HS-27A (cell line): ENCODE measurements at regions not wholly inside any gene's neighbourhood (a gene's known extent, or its start where the extent isn't known, plus 50 kb on each side); places are given as distances from the start of the nearest gene placed in this dataset.
A peak's percentile ranks its signal among the peaks of the same experiment; 100 is the strongest.

Experiments
- DNase-seq: peaks from one replicate; pipeline ENCODE4 v3.0.0-alpha.2; 2012; ENCODE audit warnings: low read depth, missing footprints

DNA sequence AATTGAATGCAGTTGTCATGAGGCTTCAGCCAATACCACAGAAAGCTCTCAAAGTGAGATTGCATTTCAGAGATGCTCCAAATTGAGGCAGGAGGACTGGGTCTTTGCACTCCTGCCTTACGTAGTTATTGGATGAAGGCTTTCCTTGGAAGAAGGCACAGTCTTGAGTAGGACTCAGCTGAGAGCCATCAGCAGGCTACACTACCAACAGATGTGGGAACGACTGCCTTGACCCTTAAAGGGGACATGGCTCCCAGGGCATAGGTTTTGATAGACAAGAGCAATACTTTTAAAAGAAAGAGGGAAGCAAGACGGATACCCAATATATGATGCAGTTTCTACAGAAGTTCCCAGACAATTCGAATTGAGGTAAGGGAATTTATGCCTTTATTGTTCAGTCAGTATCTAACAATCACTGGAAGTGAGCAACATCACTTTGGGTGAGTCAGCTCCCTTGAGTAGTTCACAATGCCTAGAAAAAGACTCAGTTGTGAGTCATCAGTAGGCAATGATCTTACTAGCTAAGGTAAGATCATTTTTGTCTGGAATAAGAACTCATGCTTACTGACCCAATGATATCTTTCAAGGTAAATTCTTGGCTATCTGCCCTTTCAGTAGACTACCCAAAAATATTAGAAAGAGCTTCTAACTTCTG is 390.8 kb downstream of the GJA1 start:
- peak; percentile 82 for DNase-seq

- no peak for DNase-seq
These were observed 392.9 kb downstream of the GJA1 start for GRCh38 chr6:121828146-121828886.

GRCh38 chr6:121830736-121831135 is 395.3 kb downstream of the GJA1 start:
- DNase-seq: no peak

- no peak for DNase-seq
These were observed 400.2 kb downstream of the GJA1 start for GRCh38 chr6:121835662-121836061.

- no peak for DNase-seq
These were observed 402.2 kb downstream of the GJA1 start for GRCh38 chr6:121837545-121838229.

GRCh38 chr6:121838842-121839241 is 403.4 kb downstream of the GJA1 start:
- DNase-seq: peak; percentile 77

GRCh38 chr6:121839896-121840295 is 404.4 kb downstream of the GJA1 start:
- DNase-seq: no peak

GRCh38 chr6:121844898-121845297 is 409.5 kb downstream of the GJA1 start:
- DNase-seq: no peak

GRCh38 chr6:121847806-121848522 is 412.5 kb downstream of the GJA1 start:
- DNase-seq: no peak

DNA sequence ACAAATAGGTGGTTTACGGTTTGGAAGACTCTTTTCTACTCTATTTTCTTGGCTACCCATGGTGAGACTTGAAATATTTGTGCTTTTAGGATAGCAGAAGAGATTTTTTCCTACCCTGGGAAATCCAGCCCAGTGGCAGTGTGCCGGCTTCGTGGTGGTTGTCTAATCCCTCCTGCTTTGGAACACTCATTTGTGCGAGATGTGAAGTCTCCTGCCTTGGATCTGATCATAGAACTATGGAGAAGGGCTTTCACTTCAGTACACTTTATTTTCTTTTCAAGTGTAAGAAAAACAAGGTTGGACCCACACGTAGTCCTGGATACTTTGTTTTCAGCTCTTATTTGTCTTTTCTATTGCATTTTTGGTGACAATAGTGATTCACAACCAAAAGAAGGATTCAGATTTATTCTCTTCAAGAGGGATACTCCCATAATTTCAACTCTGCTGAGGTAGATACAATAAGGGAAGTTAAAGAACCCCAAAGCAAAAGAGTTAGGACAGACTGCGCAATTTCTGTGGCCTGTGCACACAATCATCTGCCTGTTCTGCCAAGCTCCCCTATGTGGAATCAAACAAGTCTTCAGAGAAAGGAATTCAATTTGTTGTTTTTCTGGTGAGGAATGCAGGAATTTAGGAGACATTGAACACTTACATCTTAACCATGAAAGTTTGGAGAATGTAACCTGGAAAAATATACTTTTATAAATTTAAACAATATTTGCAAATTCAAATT is 413.2 kb downstream of the GJA1 start:
- no peak for DNase-seq

- DNase-seq: peak; percentile 79
These were observed 414.0 kb downstream of the GJA1 start for GRCh38 chr6:121849477-121849876.

GRCh38 chr6:121851056-121851455 is 415.6 kb downstream of the GJA1 start:
- DNase-seq: no peak

GRCh38 chr6:121853686-121854085 is 418.2 kb downstream of the GJA1 start:
- DNase-seq: no peak

DNA sequence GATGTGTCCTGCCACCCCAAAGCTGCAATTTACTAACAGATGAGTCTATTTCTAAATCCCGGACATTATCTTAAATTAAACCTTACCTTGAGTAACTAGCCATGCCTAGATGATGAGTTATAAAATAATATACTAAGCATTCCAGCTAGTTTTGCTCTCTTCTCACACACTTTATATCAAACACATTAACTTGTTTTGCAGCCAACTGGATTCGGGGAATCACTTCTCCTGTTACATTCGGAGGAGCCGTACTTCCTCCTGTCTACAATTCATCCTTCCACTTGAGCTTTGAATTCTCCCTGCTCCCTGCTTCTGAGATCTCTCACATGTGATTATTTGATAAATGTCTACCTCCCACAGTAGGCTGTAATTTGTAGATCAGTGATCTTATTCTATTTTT is 420.1 kb downstream of the GJA1 start:
- DNase-seq: no peak

- DNase-seq: no peak
These were observed 420.9 kb downstream of the GJA1 start for GRCh38 chr6:121856296-121856695.

GRCh38 chr6:121857551-121857950 is 422.1 kb downstream of the GJA1 start:
- DNase-seq: no peak

DNA sequence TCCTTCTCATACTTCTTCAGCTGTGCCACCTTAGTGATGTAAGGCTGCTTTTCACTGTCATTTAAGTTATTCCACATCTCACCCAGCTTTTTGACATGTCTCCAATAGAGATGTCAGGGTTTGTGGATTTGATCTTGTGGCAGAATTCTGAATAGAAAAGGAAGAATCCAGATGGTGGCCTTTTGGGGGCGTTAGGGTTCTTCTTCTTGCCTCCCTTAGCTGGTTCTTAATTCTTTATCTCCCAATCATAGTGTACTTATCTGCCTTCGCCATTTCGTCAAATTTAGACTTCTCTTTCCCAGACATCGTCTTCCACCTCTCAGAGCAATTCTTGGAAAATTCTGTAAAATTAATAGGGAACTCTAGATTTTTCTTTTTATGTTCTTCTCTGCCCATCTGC is 422.9 kb downstream of the GJA1 start:
- no peak for DNase-seq

DNA sequence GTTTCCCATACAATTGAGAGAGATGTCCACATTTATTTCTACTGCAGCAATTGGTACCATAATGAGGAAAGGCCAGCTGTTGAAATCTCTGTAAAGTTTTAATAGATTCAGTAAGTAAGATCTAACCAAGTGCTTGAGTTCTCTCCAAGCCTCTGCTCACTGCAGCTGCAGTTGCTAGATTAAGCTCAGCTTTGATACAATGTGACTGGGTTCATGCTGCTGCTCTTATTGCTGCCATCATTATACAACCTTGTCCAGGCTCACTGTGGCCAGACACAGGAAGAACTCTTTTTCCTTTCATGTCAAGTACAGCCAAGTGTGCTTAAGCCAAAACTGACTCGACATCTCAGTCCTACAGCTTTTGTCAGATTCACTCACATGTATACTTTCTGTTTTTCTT is 423.5 kb downstream of the GJA1 start:
- no peak for DNase-seq

DNA sequence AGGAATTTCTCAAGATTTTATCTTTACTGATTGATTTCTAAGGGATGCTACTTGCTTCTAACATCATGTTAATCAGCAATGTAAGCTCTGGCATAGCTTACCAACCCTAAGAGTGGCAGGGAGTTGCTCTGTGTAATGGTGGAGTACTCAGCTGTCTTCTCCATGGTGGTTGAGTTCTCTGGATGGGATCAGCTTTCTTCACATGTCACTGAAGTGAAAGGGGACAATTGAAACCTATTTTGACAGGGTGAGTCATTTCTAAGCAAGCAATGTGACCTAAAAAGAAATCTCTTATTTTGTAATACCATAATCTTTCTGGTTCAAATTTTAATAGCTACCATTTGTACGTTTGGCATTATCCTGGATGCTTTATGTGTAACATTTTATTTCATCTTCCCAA is 430.4 kb downstream of the GJA1 start:
- DNase-seq: no peak

GRCh38 chr6:121867095-121867494 is 431.6 kb downstream of the GJA1 start:
- DNase-seq: no peak

GRCh38 chr6:121868206-121868605 is 432.8 kb downstream of the GJA1 start:
- no peak for DNase-seq

- DNase-seq: no peak
These were observed 438.1 kb downstream of the GJA1 start for GRCh38 chr6:121873595-121873994.
